H9 (cell line): ENCODE measurements at regions not wholly inside any gene's neighbourhood (a gene's known extent, or its start where the extent isn't known, plus 50 kb on each side); places are given as distances from the start of the nearest gene placed in this dataset.

ENCODE experiments used
- DNase-seq: peaks from one replicate; pipeline ENCODE4 v3.0.0-alpha.2; 2017
- H2AFZ ChIP-seq: one replicate; pipeline ENCODE4 v1.6.1; 2013; ENCODE audit warnings: mild to moderate bottlenecking, low read length, control low read depth, moderate library complexity
- H2AK5ac ChIP-seq: 2 replicates; pipeline ENCODE4 v1.6.1; 2013; ENCODE audit warnings: low read length, control low read depth, mixed read lengths; ENCODE audit not compliant: insufficient read length
- H2BK120ac ChIP-seq: one replicate; pipeline ENCODE4 v1.6.1; 2013; ENCODE audit warnings: low read depth, mild to moderate bottlenecking, low read length, control low read depth, inconsistent platforms; ENCODE audit not compliant: poor library complexity, severe bottlenecking
- H2BK12ac ChIP-seq: 2 replicates; pipeline ENCODE4 v1.6.1; 2013; ENCODE audit warnings: low read length, control low read depth, mixed read lengths, low read depth; ENCODE audit not compliant: insufficient read length
- H2BK15ac ChIP-seq: 2 replicates; pipeline ENCODE4 v1.6.1; 2013; ENCODE audit warnings: low read depth, low read length, control low read depth
- H2BK20ac ChIP-seq: one replicate; pipeline ENCODE4 v1.6.1; 2013; ENCODE audit warnings: low read depth, mild to moderate bottlenecking, low read length, control low read depth, inconsistent platforms; ENCODE audit not compliant: poor library complexity, severe bottlenecking
- H2BK5ac ChIP-seq: 2 replicates; pipeline ENCODE4 v1.6.1; 2013; ENCODE audit warnings: low read length, control low read depth, mixed read lengths; ENCODE audit not compliant: insufficient read length
- H3K14ac ChIP-seq: 2 replicates; pipeline ENCODE4 v1.6.1; 2013; ENCODE audit warnings: low read length, control low read depth; ENCODE audit not compliant: insufficient read depth
- H3K18ac ChIP-seq: 2 replicates; pipeline ENCODE4 v1.6.1; 2013; ENCODE audit warnings: low read depth, mild to moderate bottlenecking, mixed read lengths, low read length, control low read depth; ENCODE audit not compliant: insufficient read length
- H3K23ac ChIP-seq: 2 replicates; pipeline ENCODE4 v1.6.1; 2013; ENCODE audit warnings: low read length, control low read depth, mixed read lengths, low read depth; ENCODE audit not compliant: insufficient read length
- H3K23me2 ChIP-seq: 2 replicates; pipeline ENCODE4 v1.6.1; 2013; ENCODE audit warnings: low read depth, mild to moderate bottlenecking, mixed read lengths, low read length, control low read depth; ENCODE audit not compliant: insufficient read length, poor library complexity, severe bottlenecking
- H3K27ac ChIP-seq: 2 replicates; pipeline ENCODE4 v1.5.1; 2013; ENCODE audit warnings: low read length, control low read depth, mixed read lengths, low read depth; ENCODE audit not compliant: insufficient read length
- H3K27me3 ChIP-seq: 2 replicates; pipeline ENCODE4 v1.6.1; 2013; ENCODE audit warnings: low read length, control low read depth, inconsistent platforms; ENCODE audit not compliant: insufficient read depth
- H3K4ac ChIP-seq: 2 replicates; pipeline ENCODE4 v1.6.1; 2013; ENCODE audit warnings: low read depth, mild to moderate bottlenecking, control low read depth, inconsistent platforms, low read length, moderate library complexity
- H3K4me1 ChIP-seq: 2 replicates; pipeline ENCODE4 v1.6.1; 2013; ENCODE audit warnings: low read length, control low read depth, inconsistent platforms; ENCODE audit not compliant: insufficient read depth
- H3K4me2 ChIP-seq: 2 replicates; pipeline ENCODE4 v1.6.1; 2013; ENCODE audit warnings: low read length, control low read depth, mixed read lengths; ENCODE audit not compliant: insufficient read length, insufficient read depth
- H3K56ac ChIP-seq: 2 replicates; pipeline ENCODE4 v1.6.1; 2013; ENCODE audit warnings: low read depth, mild to moderate bottlenecking, mixed read lengths, low read length, control low read depth; ENCODE audit not compliant: insufficient read length
- H3K79me1 ChIP-seq: 2 replicates; pipeline ENCODE4 v1.6.1; 2013; ENCODE audit warnings: low read depth, mild to moderate bottlenecking, moderate library complexity, low read length, control low read depth, inconsistent platforms; ENCODE audit not compliant: insufficient read depth, poor library complexity, severe bottlenecking
- H3K79me2 ChIP-seq: 2 replicates; pipeline ENCODE4 v1.6.1; 2013; ENCODE audit warnings: low read length, control low read depth, inconsistent platforms; ENCODE audit not compliant: insufficient read depth
- H3K9ac ChIP-seq: 2 replicates; pipeline ENCODE4 v1.6.1; 2013; ENCODE audit warnings: low read length, control low read depth, mixed read lengths; ENCODE audit not compliant: insufficient read length; ENCODE audit errors: extremely low read depth
- H3K9me3 ChIP-seq: one replicate; pipeline ENCODE4 v1.6.1; 2013; ENCODE audit warnings: low read depth, low read length, inconsistent platforms; ENCODE audit not compliant: control insufficient read depth
- H3T11ph ChIP-seq: one replicate; pipeline ENCODE4 v1.6.1; 2013; ENCODE audit warnings: mild to moderate bottlenecking, low read length, control low read depth, inconsistent platforms
- H4K20me1 ChIP-seq: one replicate; pipeline ENCODE4 v1.6.1; 2013; ENCODE audit not compliant: control insufficient read depth, insufficient read length, insufficient read depth
- H4K5ac ChIP-seq: 2 replicates; pipeline ENCODE4 v1.6.1; 2013; ENCODE audit warnings: low read depth, mild to moderate bottlenecking, mixed read lengths, low read length, control low read depth; ENCODE audit not compliant: insufficient read length
- H4K8ac ChIP-seq: replicated peaks from 2 replicates; pipeline ENCODE4 v1.6.1; 2013; ENCODE audit warnings: low read length, control low read depth, mixed read lengths, low read depth; ENCODE audit not compliant: insufficient read length
- H4K91ac ChIP-seq: 2 replicates; pipeline ENCODE4 v1.6.1; 2013; ENCODE audit warnings: low read depth, mild to moderate bottlenecking, moderate library complexity, mixed read lengths, low read length, control low read depth; ENCODE audit not compliant: insufficient read length
- H3K27ac Mint-ChIP-seq, 3 experiments: 2 replicates in 2 of 3; 3 replicates in 1 of 3; pipeline ENCODE4 v1.8.0; 2020 to 2021; ENCODE audit warnings: mixed read lengths in 3 of 3, mild to moderate bottlenecking in 1 of 3, moderate library complexity in 1 of 3
- H3K27me3 Mint-ChIP-seq: 2 replicates; pipeline ENCODE4 v1.8.0; 2021; ENCODE audit warnings: low read depth, mild to moderate bottlenecking, moderate library complexity, mixed read lengths
- H3K36me3 Mint-ChIP-seq, 3 experiments: 2 replicates in 2 of 3; 3 replicates in 1 of 3; pipeline ENCODE4 v1.8.0; 2020 to 2021; ENCODE audit warnings: low read depth in 3 of 3, mixed read lengths in 3 of 3; ENCODE audit not compliant: insufficient read depth in 1 of 3
- H3K4me1 Mint-ChIP-seq, 2 experiments: 2 replicates each; pipeline ENCODE4 v1.8.0; 2020; ENCODE audit warnings: mixed read lengths in 2 of 2
- H3K4me3 Mint-ChIP-seq, 2 experiments: 2 replicates in 1 of 2; 3 replicates in 1 of 2; pipeline ENCODE4 v1.8.0; 2020 to 2021; ENCODE audit warnings: mild to moderate bottlenecking in 2 of 2, mixed read lengths in 2 of 2, moderate library complexity in 1 of 2
- H3K9me3 Mint-ChIP-seq, 2 experiments: 2 replicates in 1 of 2; 3 replicates in 1 of 2; pipeline ENCODE4 v1.8.0; 2020; ENCODE audit warnings: mild to moderate bottlenecking in 2 of 2, mixed read lengths in 2 of 2, moderate library complexity in 1 of 2
- CTCF ChIP-seq: fragments of 200-600 bp; sonication (generic); conservative IDR thresholded peaks from 3 replicates; pipeline ENCODE4 v1.8.0; 2021; ENCODE audit warnings: antibody characterized with exemption, mild to moderate bottlenecking
- WGBS: extraction: QIAGEN DNeasy Blood & Tissue Kit; methylation state at CpG from one replicate; pipeline ENCODE4 v1.1.7; 2013; ENCODE audit warnings: missing lambda C conversion rate, low lambda C conversion rate, mixed read lengths; ENCODE audit not compliant: insufficient read length; ENCODE audit errors: extremely low coverage; 5-methylcytosine and 5-hydroxymethylcytosine counted together

GRCh38 chr9:102445181-102445747 is 549.9 kb upstream of the CYLC2 start:
- Histone ChIP-seq H3K27ac (no peak overlapping the region), H3K9me3 (no peaks in the 10 kb centered on the region), H2BK12ac (no peak overlapping the region), H3K9ac (no peak overlapping the region), H3K14ac (no peak overlapping the region), H4K5ac (no peak overlapping the region), H3K4me1 (no peaks in the 10 kb centered on the region), H4K20me1 (no peaks in the 10 kb centered on the region), H4K91ac (no peak overlapping the region), H4K8ac (no peak overlapping the region), H3K4ac (no peak overlapping the region), H3K79me2 (no peaks in the 10 kb centered on the region), H3K4me2 (no peak overlapping the region), H3K23me2 (no peaks in the 10 kb centered on the region), H2AFZ (no peak overlapping the region), H3K27me3 (no peaks in the 10 kb centered on the region), H3K79me1 (no peaks in the 10 kb centered on the region), H2BK20ac (no peak overlapping the region), H2BK5ac (no peak overlapping the region), H3K18ac (no peak overlapping the region), H3K56ac (no peak overlapping the region), H3T11ph (no peak overlapping the region), H2BK120ac (no peak overlapping the region), H2AK5ac (no peak overlapping the region), H3K23ac (no peak overlapping the region), H2BK15ac (no peak overlapping the region)
- H3K27me3 Mint-ChIP-seq = no peaks in the 10 kb centered on the region; the same call in none of the 2 replicates
- DNase-seq = no peak
- peaks cover 3 to 7% of the 10 kb centered on the region in 2 experiments; a peak in 3 of 5 replicates for H3K9me3 Mint-ChIP-seq
- TF ChIP-seq CTCF = no peak
- no peak overlapping the region for H3K4me3 Mint-ChIP-seq
- no peak overlapping the region for H3K27ac Mint-ChIP-seq
- H3K36me3 Mint-ChIP-seq = 0 out of 7 replicates have a peak, but pooled peaks cover 0 to 4% (median 0%) of the 10 kb centered on the region in 3 experiments
- no CpG with 5 or more reads among the region's 1 CpG for WGBS
- H3K4me1 Mint-ChIP-seq = 0 out of 4 replicates have a peak, but pooled peaks cover 0 to 5% of the 10 kb centered on the region in 2 experiments
